ENCODE measurements at regions not wholly inside any gene's neighbourhood (a gene's known extent, or its start where the extent isn't known, plus 50 kb on each side); places are given as distances from the start of the nearest gene placed in this dataset.
A peak's percentile ranks its signal among the peaks of the same experiment; 100 is the strongest.
"Not testable (repeated sequence)": the region's sequence is repeated elsewhere in the genome, so short reads cannot be mapped to it uniquely, and the experiment has no call there.

DNA sequence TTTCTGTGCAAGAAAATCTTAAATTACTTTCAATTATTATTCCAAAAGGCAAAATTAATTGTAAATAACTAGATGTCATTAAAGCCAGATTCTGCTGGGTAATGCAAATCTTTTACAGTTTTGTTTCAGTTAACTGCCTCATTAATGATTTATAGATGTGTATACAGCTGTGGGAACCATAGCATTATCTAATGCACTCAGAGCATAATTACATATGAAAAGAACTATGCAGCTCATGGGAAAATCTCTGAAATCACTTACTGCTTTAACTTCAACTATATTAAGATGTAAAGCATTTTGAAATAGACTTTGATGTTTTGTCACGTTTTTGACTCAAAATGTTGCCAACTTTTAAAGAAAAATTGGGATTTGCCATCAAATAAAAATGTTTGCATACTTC is 630.3 kb upstream of the KLHL4 start:
- in situ Hi-C loops (cut with HindIII; ENCODE audit: low pct_unique_long_range_greater_than_20kb, low sequenced_read_pairs) = no loop called here

DNA sequence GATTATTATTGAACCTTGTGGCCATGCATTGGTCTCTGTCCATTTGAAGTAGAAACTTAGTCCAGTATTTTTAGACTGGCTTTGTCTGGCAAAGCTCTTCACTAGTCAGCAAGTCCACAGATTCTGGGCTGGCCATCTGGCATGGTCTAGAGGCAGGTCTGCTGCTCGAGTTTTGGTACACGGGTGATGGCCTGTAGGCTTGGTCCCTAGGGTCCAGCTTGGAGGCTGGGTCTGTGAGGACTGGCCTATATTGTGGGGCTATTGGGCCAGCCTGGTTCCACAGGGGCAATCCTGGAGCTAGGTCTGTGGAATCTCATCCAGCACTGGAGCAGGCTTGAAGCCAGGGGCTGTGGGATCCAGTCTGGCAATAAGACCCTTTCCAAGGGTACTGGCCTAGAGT is 607.6 kb upstream of the KLHL4 start:
- DNase-seq (ENCODE audit: low read depth) = no peak
- in situ Hi-C loops (cut with HindIII; ENCODE audit: low pct_unique_long_range_greater_than_20kb, low sequenced_read_pairs) = no loop called here

More for the DNA sequence above, 630.3 kb upstream of the KLHL4 start:
- no peak for DNase-seq (ENCODE audit: low read depth)

- DNase-seq (ENCODE audit: low read depth) = no peak
- in situ Hi-C loops (cut with HindIII; ENCODE audit: low pct_unique_long_range_greater_than_20kb, low sequenced_read_pairs) = no loop called here
These were observed 606.8 kb upstream of the KLHL4 start for GRCh38 chrX:86910602-86911311.

DNA sequence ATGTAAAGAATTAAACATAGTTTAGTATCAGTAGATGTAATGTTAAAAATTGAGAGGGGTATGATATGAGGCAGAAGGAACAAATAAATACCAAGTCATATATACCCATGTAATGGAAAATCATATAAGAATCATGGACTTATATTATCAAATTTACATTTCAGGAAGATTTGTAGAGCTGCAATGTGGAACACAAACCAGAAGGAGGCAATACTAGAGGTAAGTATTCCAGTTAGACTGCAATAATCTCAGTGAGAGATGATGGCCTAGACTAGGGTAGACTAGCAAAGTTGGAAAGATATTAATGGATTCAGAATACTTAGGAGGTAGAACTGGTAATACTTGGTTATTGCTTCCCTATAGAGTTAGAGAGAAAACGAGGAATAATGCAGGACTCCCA is 603.0 kb upstream of the KLHL4 start:
- no peak for DNase-seq (ENCODE audit: low read depth)
- in situ Hi-C loops (cut with HindIII; ENCODE audit: low pct_unique_long_range_greater_than_20kb, low sequenced_read_pairs) = no loop called here

DNA sequence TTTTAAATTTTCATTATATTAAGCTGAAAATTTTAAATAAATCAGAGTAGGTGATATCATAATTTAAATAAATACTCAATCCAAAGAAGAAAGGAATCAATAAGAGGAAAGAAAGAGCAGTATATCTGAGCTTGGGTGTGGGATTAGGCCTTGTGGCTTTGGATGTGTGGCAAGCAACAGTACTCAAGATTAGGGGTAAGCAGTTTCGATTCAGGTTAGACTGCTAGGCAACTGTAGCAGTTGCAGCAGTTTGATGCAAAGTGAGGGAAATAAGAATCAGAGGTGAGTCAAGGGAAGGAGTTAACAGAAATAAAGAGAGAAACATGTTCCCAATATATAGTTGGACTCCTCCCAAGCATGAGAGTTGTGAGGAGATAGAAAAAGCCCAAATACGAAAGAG is 599.6 kb upstream of the KLHL4 start:
- in situ Hi-C loops (cut with HindIII; ENCODE audit: low pct_unique_long_range_greater_than_20kb, low sequenced_read_pairs) = no loop called here
- no peak for DNase-seq (ENCODE audit: low read depth)

- in situ Hi-C loops (cut with HindIII; ENCODE audit: low pct_unique_long_range_greater_than_20kb, low sequenced_read_pairs) = no loop called here
These were observed 587.2 kb upstream of the KLHL4 start for GRCh38 chrX:86930419-86930818.

DNA sequence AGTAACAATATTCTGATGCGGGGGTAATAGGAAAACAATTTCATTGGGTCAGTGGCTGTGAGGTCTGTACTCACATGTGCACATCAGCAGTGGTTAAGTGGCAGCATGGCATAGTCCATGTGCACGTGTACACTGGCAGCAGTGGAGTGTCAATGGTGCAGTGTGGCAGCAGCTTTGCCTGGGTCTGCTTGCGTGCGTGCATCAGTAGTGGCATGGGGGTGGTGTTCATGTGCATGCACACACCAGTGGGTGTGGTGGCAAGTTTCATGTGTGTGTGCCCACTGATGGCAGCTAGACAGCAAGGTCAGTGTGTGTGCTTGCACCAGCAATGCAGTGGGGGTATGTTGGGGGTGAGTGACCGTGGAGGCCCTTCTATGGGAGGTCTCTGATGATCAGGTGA is 581.6 kb upstream of the KLHL4 start:
- no peak for DNase-seq (ENCODE audit: low read depth)
- in situ Hi-C loops (cut with HindIII; ENCODE audit: low pct_unique_long_range_greater_than_20kb, low sequenced_read_pairs) = no loop called here

More at GRCh38 chrX:86930419-86930818, 587.2 kb upstream of the KLHL4 start:
- no peak for DNase-seq (ENCODE audit: low read depth)

DNA sequence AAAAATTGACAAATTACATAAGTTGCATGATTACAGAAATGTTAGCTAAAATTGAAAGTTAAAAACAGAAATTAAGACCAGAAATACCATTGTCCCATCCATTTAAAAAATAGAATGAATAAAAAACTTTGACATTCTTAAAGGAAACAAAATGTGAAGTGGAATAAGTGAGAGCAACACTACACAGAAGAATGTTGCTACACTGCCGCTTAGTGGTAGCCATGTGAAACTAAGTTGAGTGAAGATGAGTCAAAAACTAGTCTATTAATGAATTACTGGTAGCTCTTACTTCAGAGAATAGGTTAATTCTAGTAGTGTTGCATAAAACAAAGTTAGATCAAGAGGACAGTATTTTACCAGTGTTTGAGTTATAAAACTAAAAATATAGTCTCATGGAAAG is 571.0 kb upstream of the KLHL4 start:
- in situ Hi-C loops (cut with HindIII; ENCODE audit: low pct_unique_long_range_greater_than_20kb, low sequenced_read_pairs) = no loop called here
- peak; percentile 12 for DNase-seq (ENCODE audit: low read depth)

GRCh38 chrX:86964321-86964720 is 553.3 kb upstream of the KLHL4 start:
- DNase-seq (ENCODE audit: low read depth) = no peak
- in situ Hi-C loops (cut with HindIII; ENCODE audit: low pct_unique_long_range_greater_than_20kb, low sequenced_read_pairs) = no loop called here

DNA sequence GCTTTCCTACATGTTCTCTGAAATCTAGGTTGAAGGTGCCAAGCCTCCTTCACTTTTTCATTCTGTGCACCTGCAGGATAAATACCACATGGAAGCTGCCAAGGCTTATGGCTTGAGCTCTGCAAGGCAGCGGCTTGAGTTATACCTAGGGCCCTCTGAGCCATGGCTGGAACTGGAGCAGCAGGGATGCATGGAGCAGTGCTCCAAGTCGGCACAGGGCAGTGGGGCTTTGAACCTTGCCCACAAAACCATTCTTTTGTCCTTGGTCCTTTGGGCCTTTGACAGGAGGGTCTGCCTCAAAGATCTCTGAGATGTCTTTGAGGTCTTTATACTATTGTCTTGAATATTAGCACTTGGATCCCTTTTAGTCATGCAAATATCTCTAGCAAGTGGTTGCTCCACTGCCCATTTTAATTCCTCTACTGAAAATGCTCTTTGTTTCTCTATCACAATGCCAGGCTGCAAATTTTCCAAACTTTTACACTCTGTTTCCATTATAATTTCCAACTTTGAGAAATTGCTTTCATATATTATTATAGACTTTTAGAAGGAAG is 536.2 kb upstream of the KLHL4 start:
- in situ Hi-C loops (cut with HindIII; ENCODE audit: low pct_unique_long_range_greater_than_20kb, low sequenced_read_pairs) = no loop called here
- DNase-seq (ENCODE audit: low read depth) = no peak

DNA sequence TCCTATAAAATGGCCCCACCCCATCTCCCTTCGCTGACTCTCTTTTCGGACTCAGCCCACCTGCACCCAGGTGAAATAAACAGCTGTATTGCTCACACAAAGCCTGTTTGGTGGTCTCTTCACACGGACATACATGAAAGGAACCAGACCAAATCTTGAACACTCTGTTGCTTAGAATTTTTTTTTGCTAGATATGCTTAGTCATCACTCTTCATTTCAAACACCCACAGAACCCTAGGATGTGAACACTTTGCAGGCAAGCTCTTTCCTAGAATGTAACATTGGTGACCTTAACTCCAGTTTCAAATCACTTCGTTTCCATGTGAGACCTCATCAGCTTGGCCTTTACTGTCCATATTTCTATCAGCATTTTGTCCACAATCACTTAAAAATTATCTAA is 530.3 kb upstream of the KLHL4 start:
- DNase-seq (ENCODE audit: low read depth); in situ Hi-C loops (cut with HindIII; ENCODE audit: low pct_unique_long_range_greater_than_20kb, low sequenced_read_pairs): not testable (repeated sequence)

GRCh38 chrX:87003031-87003430 is 514.6 kb upstream of the KLHL4 start:
- no peak for DNase-seq (ENCODE audit: low read depth)
- in situ Hi-C loops (cut with HindIII; ENCODE audit: low pct_unique_long_range_greater_than_20kb, low sequenced_read_pairs) = no loop called here

- DNase-seq (ENCODE audit: low read depth) = no peak
- in situ Hi-C loops (cut with HindIII; ENCODE audit: low pct_unique_long_range_greater_than_20kb, low sequenced_read_pairs) = no loop called here
These were observed 512.4 kb upstream of the KLHL4 start for GRCh38 chrX:87005183-87005582.

- in situ Hi-C loops (cut with HindIII; ENCODE audit: low pct_unique_long_range_greater_than_20kb, low sequenced_read_pairs) = no loop called here
These were observed 511.7 kb upstream of the KLHL4 start for GRCh38 chrX:87005885-87006284.

DNA sequence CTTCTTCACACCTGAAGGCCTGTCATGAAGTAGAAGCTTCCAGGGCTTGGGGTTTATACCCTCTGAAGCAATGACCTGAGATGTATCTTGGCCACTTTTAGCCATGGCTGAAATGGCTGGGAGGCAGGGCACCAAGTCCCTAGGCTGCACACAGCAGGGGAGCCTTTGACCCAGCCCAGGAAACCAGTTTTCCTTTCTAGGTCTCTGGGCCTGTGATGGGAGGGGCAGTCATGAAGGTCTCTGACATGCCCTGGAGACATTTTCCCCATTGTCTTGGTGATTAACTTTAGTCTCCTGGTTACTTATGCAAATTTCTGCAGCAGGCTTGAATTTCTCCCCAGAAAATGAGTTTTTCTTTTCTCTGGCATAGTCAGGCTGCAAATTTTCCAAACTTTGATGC is 511.0 kb upstream of the KLHL4 start:
- in situ Hi-C loops (cut with HindIII; ENCODE audit: low pct_unique_long_range_greater_than_20kb, low sequenced_read_pairs) = no loop called here
- DNase-seq (ENCODE audit: low read depth) = no peak

More at GRCh38 chrX:87005885-87006284, 511.7 kb upstream of the KLHL4 start:
- DNase-seq (ENCODE audit: low read depth) = no peak

DNA sequence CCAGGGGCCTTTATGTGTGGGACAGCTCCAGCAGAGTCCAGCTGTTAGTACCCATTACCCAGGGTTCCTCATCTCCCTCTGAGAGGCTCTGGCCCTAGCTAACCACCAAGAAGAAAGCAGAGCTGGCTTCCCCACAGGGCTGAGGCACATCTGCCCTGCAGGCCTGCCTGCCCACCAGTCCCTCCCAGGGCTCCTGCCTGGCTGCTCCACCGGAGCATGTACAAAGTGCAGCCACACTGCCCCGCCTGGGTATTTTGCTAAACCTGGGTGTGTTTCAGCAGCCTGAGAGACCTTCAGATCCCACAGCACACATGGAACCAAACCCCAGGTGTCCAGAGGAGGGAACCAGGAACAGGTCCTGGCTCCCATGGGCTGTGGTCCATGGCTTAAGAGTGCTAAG is 500.4 kb upstream of the KLHL4 start:
- DNase-seq (ENCODE audit: low read depth) = no peak
- in situ Hi-C loops (cut with HindIII; ENCODE audit: low pct_unique_long_range_greater_than_20kb, low sequenced_read_pairs) = no loop called here

GRCh38 chrX:87033115-87033514 is 484.5 kb upstream of the KLHL4 start:
- in situ Hi-C loops (cut with HindIII; ENCODE audit: low pct_unique_long_range_greater_than_20kb, low sequenced_read_pairs); DNase-seq (ENCODE audit: low read depth): not testable (repeated sequence)

- in situ Hi-C loops (cut with HindIII; ENCODE audit: low pct_unique_long_range_greater_than_20kb, low sequenced_read_pairs) = no loop called here
- no peak for DNase-seq (ENCODE audit: low read depth)
These were observed 472.2 kb upstream of the KLHL4 start for GRCh38 chrX:87045352-87045751.

GRCh38 chrX:87049567-87049966 is 468.0 kb upstream of the KLHL4 start:
- DNase-seq (ENCODE audit: low read depth) = no peak

DNA sequence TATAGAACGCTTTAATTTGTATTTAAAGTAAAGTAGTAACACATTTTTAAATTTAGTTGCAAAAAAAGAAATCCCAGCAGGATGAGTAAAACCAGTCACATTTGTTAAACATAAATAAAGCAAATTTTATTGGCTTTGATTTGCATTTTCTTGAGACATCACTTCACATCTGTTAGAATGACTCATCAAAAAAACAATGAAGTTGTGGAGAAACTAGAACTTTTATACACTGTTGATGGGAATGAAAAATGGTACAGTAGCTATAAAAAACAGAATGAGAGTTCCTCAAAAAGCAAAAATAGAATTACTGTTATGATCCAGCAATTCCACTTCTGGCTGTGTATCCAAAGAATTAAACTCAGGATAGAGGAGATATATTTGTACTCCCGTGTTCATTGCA is 454.0 kb upstream of the KLHL4 start:
- peak; percentile 27 for DNase-seq (ENCODE audit: low read depth)
- in situ Hi-C loops (cut with HindIII; ENCODE audit: low pct_unique_long_range_greater_than_20kb, low sequenced_read_pairs) = no loop called here

More at GRCh38 chrX:87049567-87049966, 468.0 kb upstream of the KLHL4 start:
- in situ Hi-C loops (cut with HindIII; ENCODE audit: low pct_unique_long_range_greater_than_20kb, low sequenced_read_pairs) = no loop called here

Data from Caki2 (cell line).